OCI-LY7 (cell line): ENCODE measurements at regions not wholly inside any gene's neighbourhood (a gene's known extent, or its start where the extent isn't known, plus 50 kb on each side); places are given as distances from the start of the nearest gene placed in this dataset.

ENCODE experiments used
- CTCF ChIP-seq: fragments of 200-600 bp; sonication (generic); conservative IDR thresholded peaks from 2 replicates; pipeline ENCODE4 v1.5.1; 2014; ENCODE audit warnings: mild to moderate bottlenecking, antibody characterized with exemption, low read length, moderate library complexity, mixed read lengths
- EZH2phosphoT487 ChIP-seq: fragments of 200-600 bp; sonication (generic); IDR thresholded peaks from 2 replicates; pipeline ENCODE4 v1.6.1; 2018; ENCODE audit warnings: low read depth, borderline replicate concordance, mild to moderate bottlenecking, mixed run types, antibody characterized with exemption, low read length, moderate library complexity, mixed read lengths

- TF ChIP-seq CTCF (no peak), EZH2phosphoT487 (no peak)
Measured at GRCh38 chr18:68267583-68267982, 447.3 kb downstream of the TMX3 start.
